Astrocyte of the spinal cord (primary cell): ENCODE measurements at regions not wholly inside any gene's neighbourhood (a gene's known extent, or its start where the extent isn't known, plus 50 kb on each side); places are given as distances from the start of the nearest gene placed in this dataset.
"Not testable (repeated sequence)": the region's sequence is repeated elsewhere in the genome, so short reads cannot be mapped to it uniquely, and the experiment has no call there.

Experiments used
- DNase-seq: peaks from one replicate; pipeline ENCODE4 v3.0.0; 2011; ENCODE audit warnings: low read depth, low spot score
- H3K4me3 ChIP-seq: 2 replicates; pipeline ENCODE4 v1.5.1; 2011; ENCODE audit warnings: low read depth, mild to moderate bottlenecking, low read length, moderate library complexity
- in situ Hi-C: cut with HindIII; loops from 2 replicates; pipeline ENCODE4 v1.10.0; 2017; ENCODE audit warnings: low sequenced_read_pairs
- TF ChIP-seq, protein P1 (sequence below): IDR thresholded peaks from 2 replicates; pipeline ENCODE4 v1.5.1; 2012; ENCODE audit warnings: low read depth, mild to moderate bottlenecking, low read length, inconsistent platforms

- TF ChIP-seq, protein P1, sequence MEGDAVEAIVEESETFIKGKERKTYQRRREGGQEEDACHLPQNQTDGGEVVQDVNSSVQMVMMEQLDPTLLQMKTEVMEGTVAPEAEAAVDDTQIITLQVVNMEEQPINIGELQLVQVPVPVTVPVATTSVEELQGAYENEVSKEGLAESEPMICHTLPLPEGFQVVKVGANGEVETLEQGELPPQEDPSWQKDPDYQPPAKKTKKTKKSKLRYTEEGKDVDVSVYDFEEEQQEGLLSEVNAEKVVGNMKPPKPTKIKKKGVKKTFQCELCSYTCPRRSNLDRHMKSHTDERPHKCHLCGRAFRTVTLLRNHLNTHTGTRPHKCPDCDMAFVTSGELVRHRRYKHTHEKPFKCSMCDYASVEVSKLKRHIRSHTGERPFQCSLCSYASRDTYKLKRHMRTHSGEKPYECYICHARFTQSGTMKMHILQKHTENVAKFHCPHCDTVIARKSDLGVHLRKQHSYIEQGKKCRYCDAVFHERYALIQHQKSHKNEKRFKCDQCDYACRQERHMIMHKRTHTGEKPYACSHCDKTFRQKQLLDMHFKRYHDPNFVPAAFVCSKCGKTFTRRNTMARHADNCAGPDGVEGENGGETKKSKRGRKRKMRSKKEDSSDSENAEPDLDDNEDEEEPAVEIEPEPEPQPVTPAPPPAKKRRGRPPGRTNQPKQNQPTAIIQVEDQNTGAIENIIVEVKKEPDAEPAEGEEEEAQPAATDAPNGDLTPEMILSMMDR = no peak
- peak; percentile 99 for DNase-seq
- no peak overlapping the region for H3K4me3 ChIP-seq
- in situ Hi-C loops = no loop called here
Measured at GRCh38 chr7:94183289-94183749, 179.2 kb upstream of the BET1 start.

GRCh38 chr7:94183891-94184290 is 179.7 kb upstream of the BET1 start:
- no peak overlapping the region for H3K4me3 ChIP-seq
- in situ Hi-C loops = no loop called here
- TF ChIP-seq, protein P1 = no peak
- DNase-seq = no peak

DNA sequence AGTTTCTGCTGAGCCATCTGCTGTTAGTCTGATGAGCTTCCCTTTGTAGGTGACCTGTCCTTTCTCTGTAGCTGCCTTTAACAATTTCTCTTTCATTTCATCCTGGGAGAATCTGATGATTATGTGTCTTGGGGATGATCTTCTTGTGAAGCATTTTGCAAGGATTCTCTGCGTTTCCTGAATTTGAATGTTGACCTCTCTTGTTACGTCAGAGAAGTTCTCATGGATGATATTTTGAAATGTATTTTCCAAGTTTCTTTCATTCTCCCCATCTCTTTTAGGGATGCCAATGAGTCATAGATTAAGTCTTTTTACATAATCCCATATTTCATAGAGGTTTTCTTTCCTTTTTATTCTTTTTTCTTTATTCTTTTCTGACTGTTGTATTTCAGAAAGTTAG is 184.2 kb upstream of the BET1 start:
- in situ Hi-C loops = no loop called here
- H3K4me3 ChIP-seq = no peak overlapping the region
- no peak for DNase-seq
- TF ChIP-seq, protein P1 = no peak

- no peak overlapping the region for H3K4me3 ChIP-seq
- TF ChIP-seq, protein P1 = no peak
- DNase-seq = peak; percentile 98
- in situ Hi-C loops = no loop called here
Measured at GRCh38 chr7:94190599-94191061, 186.5 kb upstream of the BET1 start.

DNA sequence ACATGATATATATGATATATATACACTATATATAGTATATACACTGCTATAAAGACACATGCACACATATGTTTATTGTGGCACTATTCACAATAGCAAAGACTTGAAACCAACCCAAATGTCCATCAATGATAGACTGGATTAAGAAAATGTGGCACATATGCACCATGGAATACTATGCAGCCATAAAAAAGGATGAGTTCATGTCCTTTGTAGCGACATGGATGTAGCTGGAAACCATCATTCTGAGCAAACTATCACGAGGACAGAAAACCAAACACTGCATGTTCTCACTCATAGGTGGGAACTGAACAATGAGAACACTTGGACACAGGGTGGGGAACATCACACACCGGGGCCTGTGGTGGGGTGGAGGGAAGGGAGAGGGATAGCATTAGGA is 190.3 kb upstream of the BET1 start:
- in situ Hi-C loops, H3K4me3 ChIP-seq, DNase-seq: not testable (repeated sequence)

- in situ Hi-C loops = no loop called here
- DNase-seq = no peak
Measured at GRCh38 chr7:94195201-94195600, 191.0 kb upstream of the BET1 start.

DNA sequence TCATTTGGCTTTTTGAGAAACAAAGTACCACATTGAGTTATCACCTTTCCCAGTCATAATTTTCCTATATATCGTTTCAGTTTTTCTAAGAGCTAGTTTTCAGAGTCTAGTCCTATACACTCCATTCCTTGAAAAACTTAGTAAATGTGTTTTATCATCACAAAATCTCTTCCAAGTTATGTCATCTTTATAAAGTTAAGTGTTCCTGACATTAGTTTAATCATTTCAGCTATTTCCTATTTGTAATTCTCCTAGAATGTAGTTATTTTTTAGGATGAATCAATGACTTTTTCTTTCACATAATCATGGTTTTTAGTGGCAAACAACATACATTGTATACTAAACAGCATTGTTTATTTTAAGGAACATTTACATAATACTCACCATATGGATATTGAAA is 191.7 kb upstream of the BET1 start:
- in situ Hi-C loops = no loop called here
- DNase-seq = no peak
- TF ChIP-seq, protein P1 = no peak
- no peak overlapping the region for H3K4me3 ChIP-seq

More at GRCh38 chr7:94195201-94195600, 191.0 kb upstream of the BET1 start:
- TF ChIP-seq, protein P1 = no peak
- no peak overlapping the region for H3K4me3 ChIP-seq
